ENCODE measurements at regions not wholly inside any gene's neighbourhood (a gene's known extent, or its start where the extent isn't known, plus 50 kb on each side); places are given as distances from the start of the nearest gene placed in this dataset.

- Histone ChIP-seq H3K4me1 (replicated peaks in 1 of 2; ENCODE audit: control insufficient read depth in 2 of 2, insufficient read depth in 2 of 2, low read length in 2 of 2) (no peaks in the 10 kb centered on the region), H4K20me1 (replicated peaks; ENCODE audit: control insufficient read depth, insufficient read depth, low read length) (no peaks in the 10 kb centered on the region), H3K27me3 (ENCODE audit: control insufficient read depth in 2 of 2, insufficient read depth in 2 of 2, low read length in 2 of 2) (no peaks in the 10 kb centered on the region), H3K9me1 (ENCODE audit: control insufficient read depth, insufficient read depth, low read length) (no peaks in the 10 kb centered on the region), H3K79me2 (ENCODE audit: control insufficient read depth, insufficient read depth, low read length) (no peaks in the 10 kb centered on the region), H3K9me3 (replicated peaks; ENCODE audit: control insufficient read depth, insufficient read depth, low read depth, low read length) (no peaks in the 10 kb centered on the region), H3K36me3 (ENCODE audit: control insufficient read depth, insufficient read depth, low read length) (no peaks in the 10 kb centered on the region), H3K4me3 (no peak overlapping the region), H3K9ac (ENCODE audit: insufficient read depth in 1 of 2, low read depth in 2 of 2, low read length in 2 of 2) (no peak overlapping the region), H3K27ac (ENCODE audit: extremely low read depth, low read depth, low read length) (no peak overlapping the region), H3K4me2 (ENCODE audit: insufficient read depth, low read length) (no peak overlapping the region), H2AFZ (ENCODE audit: low read depth, low read length) (no peak overlapping the region)
- ChIA-PET POLR2A (interaction anchor here (0.6 kb wide), 1 partner anchor 531 kb away, joined by 3 read pairs; no protein-coding TSS in a partner anchor), CTCF (ENCODE audit: low intra/inter-chr PET ratio) (no interaction called here)
- in situ Hi-C loops (cut with MboI): no loop called here
- intact Hi-C loops (cut with micrococcal nuclease): no loop called here
- ATAC-seq (no peak), FAIRE-seq (no peak), DNase-seq (ENCODE audit: extremely low read depth in 1 of 4, low spot score in 3 of 4) (no peak)
- WGBS (ENCODE audit: insufficient coverage, low coverage, missing lambda C conversion rate): 0% methylated on average over 1 of the region's 1 CpG
- TF ChIP-seq KHSRP (IDR thresholded peaks at IDR 0.05) (no peak), CBFA2T3 (IDR thresholded peaks at IDR 0.05) (no peak), ZNF212 (CRISPR knock-in tag; IDR thresholded peaks at IDR 0.05) (no peak), TRIM24 (IDR thresholded peaks at IDR 0.05) (no peak), EP300 (IDR thresholded peaks at IDR 0.05; ENCODE audit: low read length) (no peak), NUFIP1 (IDR thresholded peaks at IDR 0.05; ENCODE audit: partially characterized antibody) (no peak), ZNF717 (CRISPR knock-in tag; IDR thresholded peaks at IDR 0.05) (no peak), ELF4 (CRISPR knock-in tag; IDR thresholded peaks at IDR 0.05) (no peak), MEIS2 (IDR thresholded peaks at IDR 0.05; ENCODE audit: partially characterized antibody) (no peak), HOMEZ (CRISPR knock-in tag; IDR thresholded peaks at IDR 0.05) (no peak), ZNF507 (tag; conservative IDR thresholded peaks at IDR 0.05) (no peak), HIVEP1 (CRISPR knock-in tag; IDR thresholded peaks at IDR 0.05) (no peak), ZNF592 (IDR thresholded peaks at IDR 0.05) (no peak), NRF1 (conservative IDR thresholded peaks at IDR 0.05 in 1 of 2, IDR thresholded peaks at IDR 0.05 in 1 of 2) (no peak), ZNF12 (CRISPR knock-in tag; IDR thresholded peaks at IDR 0.05) (no peak), PTBP1 (IDR thresholded peaks at IDR 0.05; ENCODE audit: low read depth, low read length) (no peak), NEUROD1 (IDR thresholded peaks at IDR 0.05; ENCODE audit: borderline replicate concordance, low read depth, low read length, partially characterized antibody) (no peak), ZNF655 (CRISPR knock-in tag; IDR thresholded peaks at IDR 0.05) (no peak), NCOA6 (IDR thresholded peaks at IDR 0.05) (no peak)
- BruUV-seq (replicated peaks): no TSS peak
Observed at GRCh38 chr5:88045165-88045564, 223.5 kb downstream of the TMEM161B start.

Measured in K562 (cell line).